ENCODE measurements at regions not wholly inside any gene's neighbourhood (a gene's known extent, or its start where the extent isn't known, plus 50 kb on each side); places are given as distances from the start of the nearest gene placed in this dataset.

DNA sequence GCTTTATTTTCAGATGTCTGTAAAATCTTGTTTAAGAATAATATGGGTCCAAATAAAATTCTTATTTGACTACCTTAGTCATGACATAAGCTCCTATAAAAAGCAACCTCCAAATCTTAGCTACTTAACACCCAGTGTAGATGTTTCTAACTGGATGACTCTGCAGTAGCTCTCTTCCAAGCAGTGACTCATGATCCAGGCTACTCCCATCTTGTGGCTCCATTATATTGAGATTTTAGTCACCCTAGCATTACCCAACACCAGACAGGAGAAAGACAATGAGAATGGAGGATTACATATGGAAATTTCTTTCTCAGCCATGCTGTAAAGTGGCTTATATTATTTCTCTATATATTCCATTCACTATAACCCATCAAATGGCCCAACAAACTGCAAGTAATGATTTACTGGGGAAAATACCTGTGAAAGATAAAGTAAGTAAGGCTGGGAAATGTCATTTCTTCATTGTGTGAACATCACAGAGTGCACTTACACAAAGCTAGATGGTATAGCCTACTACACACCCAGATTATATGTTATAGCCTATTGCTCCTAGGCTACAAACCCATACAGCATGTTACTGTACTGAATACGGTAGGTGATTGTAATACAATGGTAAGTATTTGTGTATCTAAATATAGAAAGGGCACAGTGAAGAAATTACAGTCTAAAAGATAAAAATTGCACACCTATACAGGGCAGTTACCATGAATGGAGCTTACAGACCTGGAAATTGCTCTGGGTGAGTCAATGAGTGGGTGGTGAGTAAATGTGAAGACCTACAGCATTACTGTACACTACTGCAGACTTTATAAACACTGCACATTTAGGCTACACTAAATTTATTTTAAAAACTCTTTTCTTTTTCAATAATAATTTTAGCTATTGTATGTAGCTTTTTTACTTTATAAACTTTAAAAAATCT lies 163.2 kb downstream of the DYRK2 start:
- TF ChIP-seq EP300 (IDR thresholded peaks at IDR 0.05) = no peak
- TF ChIP-seq POLR2A (IDR thresholded peaks at IDR 0.05) = no peak
- TF ChIP-seq, protein P1, sequence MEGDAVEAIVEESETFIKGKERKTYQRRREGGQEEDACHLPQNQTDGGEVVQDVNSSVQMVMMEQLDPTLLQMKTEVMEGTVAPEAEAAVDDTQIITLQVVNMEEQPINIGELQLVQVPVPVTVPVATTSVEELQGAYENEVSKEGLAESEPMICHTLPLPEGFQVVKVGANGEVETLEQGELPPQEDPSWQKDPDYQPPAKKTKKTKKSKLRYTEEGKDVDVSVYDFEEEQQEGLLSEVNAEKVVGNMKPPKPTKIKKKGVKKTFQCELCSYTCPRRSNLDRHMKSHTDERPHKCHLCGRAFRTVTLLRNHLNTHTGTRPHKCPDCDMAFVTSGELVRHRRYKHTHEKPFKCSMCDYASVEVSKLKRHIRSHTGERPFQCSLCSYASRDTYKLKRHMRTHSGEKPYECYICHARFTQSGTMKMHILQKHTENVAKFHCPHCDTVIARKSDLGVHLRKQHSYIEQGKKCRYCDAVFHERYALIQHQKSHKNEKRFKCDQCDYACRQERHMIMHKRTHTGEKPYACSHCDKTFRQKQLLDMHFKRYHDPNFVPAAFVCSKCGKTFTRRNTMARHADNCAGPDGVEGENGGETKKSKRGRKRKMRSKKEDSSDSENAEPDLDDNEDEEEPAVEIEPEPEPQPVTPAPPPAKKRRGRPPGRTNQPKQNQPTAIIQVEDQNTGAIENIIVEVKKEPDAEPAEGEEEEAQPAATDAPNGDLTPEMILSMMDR (IDR thresholded peaks at IDR 0.05) = no peak

All from ovary (tissue), 3 donors.